SH-SY5Y (cell line): ENCODE measurements at regions not wholly inside any gene's neighbourhood (a gene's known extent, or its start where the extent isn't known, plus 50 kb on each side); places are given as distances from the start of the nearest gene placed in this dataset.

Source experiments
- GATA2 ChIP-seq: IDR thresholded peaks from 2 replicates; pipeline ENCODE4 v1.6.1; 2011; ENCODE audit warnings: mild to moderate bottlenecking, low read depth, low read length
- GATA3 ChIP-seq: IDR thresholded peaks from 2 replicates; pipeline ENCODE4 v1.6.1; 2011; ENCODE audit warnings: low read depth, mild to moderate bottlenecking, low read length, moderate library complexity

DNA sequence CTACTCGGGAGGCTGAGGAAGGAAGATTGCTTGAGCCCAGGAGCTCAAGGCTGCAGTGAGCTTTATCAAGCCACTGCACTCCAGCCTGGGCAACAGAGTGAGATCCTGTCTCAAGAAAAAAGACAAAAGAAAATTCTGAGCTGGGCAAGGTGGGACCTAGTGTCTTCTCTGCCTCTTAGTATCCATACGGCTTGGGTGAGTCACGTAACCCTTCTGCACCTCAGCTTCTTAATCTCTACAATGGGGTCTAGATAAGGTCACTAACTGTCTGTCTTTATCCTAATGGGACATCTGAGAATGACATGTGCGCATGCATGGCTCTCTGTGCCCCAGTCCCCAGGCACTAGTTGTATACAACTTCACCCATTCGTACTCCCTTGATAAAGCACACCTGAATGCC, 53.4 kb upstream of the TLK1 start:
- TF ChIP-seq GATA2: no peak
- TF ChIP-seq GATA3: no peak
